Psoas muscle (tissue), 7 donors: ENCODE measurements at regions not wholly inside any gene's neighbourhood (a gene's known extent, or its start where the extent isn't known, plus 50 kb on each side); places are given as distances from the start of the nearest gene placed in this dataset.

Source experiments
- ATAC-seq, 4 donors: fragments of 200-7000 bp; cut with Tn5 transposase; one replicate each; pipeline ENCODE4 v1.9.1; 2020; ENCODE audit warnings: moderate library complexity in 3 of 4, mild to moderate bottlenecking in 2 of 4
- DNase-seq, 2 donors: peaks; one replicate each; pipeline ENCODE4 v3.0.0-alpha.2; 2020
- H3K27ac ChIP-seq: fragments of 200-600 bp; one replicate; pipeline ENCODE4 v1.8.0; 2022
- H3K27me3 ChIP-seq, 3 donors: fragments of 200-600 bp in 1 of 3; one replicate each; pipeline versions ENCODE4 v1.6.1 to v1.8.0; 2013 to 2022; ENCODE audit warnings: low read length in 2 of 3, mild to moderate bottlenecking in 2 of 3, moderate library complexity in 1 of 3; ENCODE audit not compliant: insufficient read depth in 3 of 3
- H3K36me3 ChIP-seq, 2 donors: fragments of 200-600 bp in 1 of 2; one replicate each; pipeline versions ENCODE4 v1.6.1 to v1.8.0; 2013 to 2022; ENCODE audit warnings: low read depth in 1 of 2, mild to moderate bottlenecking in 1 of 2, moderate library complexity in 1 of 2; ENCODE audit not compliant: insufficient read depth in 1 of 2
- H3K4me1 ChIP-seq: fragments of 200-600 bp; one replicate; pipeline ENCODE4 v1.8.0; 2022
- H3K4me3 ChIP-seq: fragments of 200-600 bp; one replicate; pipeline ENCODE4 v1.8.0; 2022; ENCODE audit warnings: mild to moderate bottlenecking
- H3K9me3 ChIP-seq: fragments of 200-600 bp; one replicate; pipeline ENCODE4 v1.8.0; 2022
- WGBS, 3 donors: extraction: QIAGEN DNeasy Blood & Tissue Kit; methylation state at CpG; one replicate each; pipeline versions ENCODE4 v1.1.6 to v1.1.7; 2013; 5-methylcytosine and 5-hydroxymethylcytosine counted together
- intact Hi-C, 2 donors: fragments of 100-400 bp; cut with DNase I; formaldehyde crosslinking; loops; one replicate each; pipeline versions ENCODE4 v1.11.0 to v1.14.2; 2022
- TF ChIP-seq, protein P1 (sequence below): fragments of 200-600 bp; IDR thresholded peaks from one replicate; pipeline ENCODE4 v1.8.0; 2022; ENCODE audit warnings: antibody characterized with exemption
- donor health status: healthy with polysubstance abuse.
- donor health status: DM: no; HTN: no; CAD: no; lungs with moderate emphysema.
- donor health status: Bipolar disorder and iron deficiency.
- donor health status: healthy.
- donor health status: DM: yes; HTN: yes; CAD: no.
- donor health status: DM: no; HTN: no; CAD: no.
- donor health status: DM: yes; HTN: yes; CAD: no.

DNA sequence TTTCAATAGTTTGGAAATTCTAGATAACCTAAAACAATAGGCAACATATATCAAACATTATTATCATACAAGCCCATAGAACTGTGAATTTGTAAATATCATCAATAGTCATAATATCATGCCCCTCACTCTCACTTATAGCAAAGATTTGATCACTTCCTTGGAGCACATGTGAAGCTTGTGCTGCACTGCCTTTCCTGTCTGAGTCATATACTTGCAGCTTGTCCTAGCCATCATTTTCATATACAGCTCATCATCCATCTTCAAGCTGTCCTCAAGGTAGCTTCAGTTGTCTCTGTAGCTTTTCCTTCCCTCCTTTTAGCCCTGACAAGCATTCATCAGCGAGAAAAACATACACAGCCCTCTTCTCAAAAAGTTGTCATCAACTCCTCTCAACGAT is 746.5 kb upstream of the FOXG1 start:
- WGBS, 3 donors = 72 to 74% (median 72%) methylated on average over 2 of the region's 2 CpGs
- Histone ChIP-seq H3K9me3 (no peaks in the 10 kb centered on the region), H3K36me3 (no peaks in the 10 kb centered on the region), H3K4me3 (no peak overlapping the region), H3K27me3 (no peaks in the 10 kb centered on the region), H3K4me1 (no peaks in the 10 kb centered on the region), H3K27ac (no peak overlapping the region)
- ATAC-seq = no peak
- TF ChIP-seq, protein P1, sequence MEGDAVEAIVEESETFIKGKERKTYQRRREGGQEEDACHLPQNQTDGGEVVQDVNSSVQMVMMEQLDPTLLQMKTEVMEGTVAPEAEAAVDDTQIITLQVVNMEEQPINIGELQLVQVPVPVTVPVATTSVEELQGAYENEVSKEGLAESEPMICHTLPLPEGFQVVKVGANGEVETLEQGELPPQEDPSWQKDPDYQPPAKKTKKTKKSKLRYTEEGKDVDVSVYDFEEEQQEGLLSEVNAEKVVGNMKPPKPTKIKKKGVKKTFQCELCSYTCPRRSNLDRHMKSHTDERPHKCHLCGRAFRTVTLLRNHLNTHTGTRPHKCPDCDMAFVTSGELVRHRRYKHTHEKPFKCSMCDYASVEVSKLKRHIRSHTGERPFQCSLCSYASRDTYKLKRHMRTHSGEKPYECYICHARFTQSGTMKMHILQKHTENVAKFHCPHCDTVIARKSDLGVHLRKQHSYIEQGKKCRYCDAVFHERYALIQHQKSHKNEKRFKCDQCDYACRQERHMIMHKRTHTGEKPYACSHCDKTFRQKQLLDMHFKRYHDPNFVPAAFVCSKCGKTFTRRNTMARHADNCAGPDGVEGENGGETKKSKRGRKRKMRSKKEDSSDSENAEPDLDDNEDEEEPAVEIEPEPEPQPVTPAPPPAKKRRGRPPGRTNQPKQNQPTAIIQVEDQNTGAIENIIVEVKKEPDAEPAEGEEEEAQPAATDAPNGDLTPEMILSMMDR = no peak
- no peak for DNase-seq
- intact Hi-C loops = no loop called here

DNA sequence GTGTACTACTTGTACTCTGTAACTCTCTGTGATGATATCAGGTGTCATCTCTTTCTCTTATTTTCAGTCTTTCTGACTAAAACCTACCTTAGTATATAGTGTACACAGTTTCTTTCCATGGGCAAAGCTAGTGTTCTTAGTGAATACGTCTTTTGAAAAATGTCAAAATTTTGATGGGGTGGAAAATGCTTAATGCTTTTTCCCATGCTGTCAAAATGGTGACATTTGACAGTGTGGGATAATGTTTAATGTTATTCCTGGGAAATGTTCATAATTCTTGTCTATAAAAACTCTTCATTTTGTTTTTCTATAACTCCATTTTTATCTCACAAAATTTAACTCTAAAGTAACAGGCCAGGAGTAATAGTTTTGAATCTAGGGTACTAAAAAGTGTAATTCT is 742.7 kb upstream of the FOXG1 start:
- no peak overlapping the region for H3K4me3 ChIP-seq
- TF ChIP-seq, protein P1 = no peak
- intact Hi-C loops = no loop called here
- no peak for DNase-seq
- 75 to 82% (median 78%) methylated on average over 1 of the region's 1 CpG for WGBS, 3 donors
- no peaks in the 10 kb centered on the region for H3K36me3 ChIP-seq
- no peaks in the 10 kb centered on the region for H3K4me1 ChIP-seq
- H3K9me3 ChIP-seq = no peaks in the 10 kb centered on the region
- no peak for ATAC-seq
- no peak overlapping the region for H3K27ac ChIP-seq
- H3K27me3 ChIP-seq = no peaks in the 10 kb centered on the region

DNA sequence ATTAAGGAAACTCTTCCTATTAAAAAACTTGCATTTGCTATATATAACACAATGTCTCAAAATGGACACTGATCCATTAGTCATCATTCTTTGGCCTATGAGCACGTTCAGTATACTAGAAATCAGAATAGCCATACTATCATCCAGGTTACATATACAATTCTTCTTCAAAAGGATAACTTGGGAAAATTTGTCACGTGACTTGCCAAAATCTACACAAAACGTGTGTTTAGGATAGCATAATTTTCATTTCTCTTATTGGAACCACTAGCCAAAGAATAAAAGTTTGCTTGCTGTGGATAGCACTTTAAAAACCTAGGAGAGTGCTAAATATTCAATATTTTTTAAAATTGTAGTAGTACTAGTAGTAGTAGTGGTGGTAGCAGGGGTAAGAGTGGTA is 714.3 kb upstream of the FOXG1 start:
- DNase-seq (no peak), ATAC-seq (no peak)
- H3K4me1 ChIP-seq = no peaks in the 10 kb centered on the region
- WGBS, 3 donors = 74 to 81% (median 78%) methylated on average over 3 of the region's 3 CpGs
- H3K9me3 ChIP-seq = no peaks in the 10 kb centered on the region
- no peaks in the 10 kb centered on the region for H3K27me3 ChIP-seq
- TF ChIP-seq, protein P1 = no peak
- no peaks in the 10 kb centered on the region for H3K36me3 ChIP-seq
- intact Hi-C loops = no loop called here
- H3K4me3 ChIP-seq = no peak overlapping the region
- H3K27ac ChIP-seq = no peak overlapping the region

DNA sequence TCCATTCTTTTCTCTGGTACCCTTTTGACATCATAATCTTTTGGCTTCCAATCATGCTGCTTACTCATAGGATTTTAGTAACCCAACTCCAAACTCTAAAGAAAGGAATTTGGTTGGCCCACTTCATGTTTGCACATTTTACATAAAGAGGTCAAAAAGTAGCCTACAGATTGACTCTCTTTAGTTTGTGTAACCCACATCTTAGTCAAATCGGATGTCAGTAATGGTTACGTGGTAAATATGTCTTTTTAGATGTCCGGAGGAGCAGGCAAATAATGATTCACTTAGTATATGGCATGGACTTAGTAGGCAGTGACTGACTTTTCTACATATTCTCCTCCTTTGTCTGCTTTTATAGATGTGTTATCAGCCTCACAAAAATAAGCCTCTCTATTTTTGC is 711.6 kb upstream of the FOXG1 start:
- intact Hi-C loops = no loop called here
- ATAC-seq (no peak), DNase-seq (no peak)
- TF ChIP-seq, protein P1 = no peak
- Histone ChIP-seq H3K4me1 (no peaks in the 10 kb centered on the region), H3K36me3 (no peaks in the 10 kb centered on the region), H3K9me3 (no peaks in the 10 kb centered on the region), H3K27ac (no peak overlapping the region), H3K4me3 (no peak overlapping the region), H3K27me3 (no peaks in the 10 kb centered on the region)
- WGBS, 3 donors = 93 to 96% (median 95%) methylated on average over 3 of the region's 3 CpGs
